ENCODE measurements at regions not wholly inside any gene's neighbourhood (a gene's known extent, or its start where the extent isn't known, plus 50 kb on each side); places are given as distances from the start of the nearest gene placed in this dataset.
A peak's percentile ranks its signal among the peaks of the same experiment; 100 is the strongest.

DNA sequence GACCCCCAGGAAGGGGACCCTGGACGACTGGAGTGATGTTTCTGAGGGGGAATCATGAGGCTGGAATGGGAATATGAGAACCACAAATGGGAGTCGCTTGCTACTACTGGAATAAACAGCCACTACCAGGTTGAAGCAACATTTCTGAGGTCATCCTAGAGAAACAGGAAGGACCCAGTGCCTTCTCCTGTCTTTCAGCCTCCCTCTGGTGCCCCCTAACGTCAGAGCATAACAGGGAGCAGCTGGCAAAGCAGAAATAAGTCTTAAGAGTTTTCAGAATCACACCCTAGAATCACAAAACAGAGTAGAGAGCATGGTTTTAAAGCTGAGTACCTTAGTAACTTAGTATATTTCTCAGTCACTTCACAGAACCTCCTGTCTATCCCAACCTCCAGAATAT lies 347.8 kb upstream of the PITX2 start:
- TF ChIP-seq, protein P1, sequence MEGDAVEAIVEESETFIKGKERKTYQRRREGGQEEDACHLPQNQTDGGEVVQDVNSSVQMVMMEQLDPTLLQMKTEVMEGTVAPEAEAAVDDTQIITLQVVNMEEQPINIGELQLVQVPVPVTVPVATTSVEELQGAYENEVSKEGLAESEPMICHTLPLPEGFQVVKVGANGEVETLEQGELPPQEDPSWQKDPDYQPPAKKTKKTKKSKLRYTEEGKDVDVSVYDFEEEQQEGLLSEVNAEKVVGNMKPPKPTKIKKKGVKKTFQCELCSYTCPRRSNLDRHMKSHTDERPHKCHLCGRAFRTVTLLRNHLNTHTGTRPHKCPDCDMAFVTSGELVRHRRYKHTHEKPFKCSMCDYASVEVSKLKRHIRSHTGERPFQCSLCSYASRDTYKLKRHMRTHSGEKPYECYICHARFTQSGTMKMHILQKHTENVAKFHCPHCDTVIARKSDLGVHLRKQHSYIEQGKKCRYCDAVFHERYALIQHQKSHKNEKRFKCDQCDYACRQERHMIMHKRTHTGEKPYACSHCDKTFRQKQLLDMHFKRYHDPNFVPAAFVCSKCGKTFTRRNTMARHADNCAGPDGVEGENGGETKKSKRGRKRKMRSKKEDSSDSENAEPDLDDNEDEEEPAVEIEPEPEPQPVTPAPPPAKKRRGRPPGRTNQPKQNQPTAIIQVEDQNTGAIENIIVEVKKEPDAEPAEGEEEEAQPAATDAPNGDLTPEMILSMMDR (conservative IDR thresholded peaks at IDR 0.05 in 1 of 2, IDR thresholded peaks at IDR 0.05 in 1 of 2; ENCODE audit: extremely low read depth in 1 of 2, insufficient read depth in 1 of 2, low read depth in 1 of 2, low read length in 2 of 2) = peak; percentile 68 to 74
- TF ChIP-seq EZH2 (IDR thresholded peaks at IDR 0.05; ENCODE audit: borderline replicate concordance, low read length) = no peak

All from mammary epithelial cell (primary cell).